OCI-LY1 (cell line): ENCODE measurements at regions not wholly inside any gene's neighbourhood (a gene's known extent, or its start where the extent isn't known, plus 50 kb on each side); places are given as distances from the start of the nearest gene placed in this dataset.

Source experiments
- EZH2 ChIP-seq: fragments of 200-600 bp; sonication (generic), shearing (Covaris generic); IDR thresholded peaks from 2 replicates; pipeline ENCODE4 v1.8.0; 2017; ENCODE audit warnings: borderline replicate concordance, mixed run types, mild to moderate bottlenecking, antibody characterized with exemption, low read length, moderate library complexity, mixed read lengths
- TF ChIP-seq, protein P1 (sequence below): fragments of 200-600 bp; sonication (generic), shearing (Covaris generic); IDR thresholded peaks from 2 replicates; pipeline ENCODE4 v1.5.1; 2017; ENCODE audit warnings: mild to moderate bottlenecking, antibody characterized with exemption, low read length, moderate library complexity, mixed read lengths

DNA sequence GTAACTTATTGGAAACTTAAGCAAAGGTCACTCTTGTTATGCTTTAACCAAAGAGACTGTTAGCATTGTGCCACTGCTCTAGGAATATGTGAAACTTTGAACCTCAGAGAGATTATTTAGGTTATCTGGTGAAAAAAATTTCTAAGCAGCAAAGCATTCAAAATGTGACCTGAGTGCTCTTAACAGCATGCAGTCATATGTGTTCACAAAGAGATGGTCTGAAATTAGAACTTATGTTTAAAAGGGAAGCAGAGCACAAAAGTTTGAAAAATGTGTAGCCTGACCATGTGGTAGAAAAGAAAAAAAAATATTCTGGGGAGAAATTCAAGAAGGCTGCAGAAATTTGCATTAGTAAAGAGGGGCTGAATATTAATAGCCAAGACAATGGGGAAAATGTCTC lies 420.2 kb upstream of the CADM2 start:
- TF ChIP-seq, protein P1, sequence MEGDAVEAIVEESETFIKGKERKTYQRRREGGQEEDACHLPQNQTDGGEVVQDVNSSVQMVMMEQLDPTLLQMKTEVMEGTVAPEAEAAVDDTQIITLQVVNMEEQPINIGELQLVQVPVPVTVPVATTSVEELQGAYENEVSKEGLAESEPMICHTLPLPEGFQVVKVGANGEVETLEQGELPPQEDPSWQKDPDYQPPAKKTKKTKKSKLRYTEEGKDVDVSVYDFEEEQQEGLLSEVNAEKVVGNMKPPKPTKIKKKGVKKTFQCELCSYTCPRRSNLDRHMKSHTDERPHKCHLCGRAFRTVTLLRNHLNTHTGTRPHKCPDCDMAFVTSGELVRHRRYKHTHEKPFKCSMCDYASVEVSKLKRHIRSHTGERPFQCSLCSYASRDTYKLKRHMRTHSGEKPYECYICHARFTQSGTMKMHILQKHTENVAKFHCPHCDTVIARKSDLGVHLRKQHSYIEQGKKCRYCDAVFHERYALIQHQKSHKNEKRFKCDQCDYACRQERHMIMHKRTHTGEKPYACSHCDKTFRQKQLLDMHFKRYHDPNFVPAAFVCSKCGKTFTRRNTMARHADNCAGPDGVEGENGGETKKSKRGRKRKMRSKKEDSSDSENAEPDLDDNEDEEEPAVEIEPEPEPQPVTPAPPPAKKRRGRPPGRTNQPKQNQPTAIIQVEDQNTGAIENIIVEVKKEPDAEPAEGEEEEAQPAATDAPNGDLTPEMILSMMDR = no peak
- no peak for TF ChIP-seq EZH2
